HFFc6 (cell line): ENCODE measurements at regions not wholly inside any gene's neighbourhood (a gene's known extent, or its start where the extent isn't known, plus 50 kb on each side); places are given as distances from the start of the nearest gene placed in this dataset.
A peak's percentile ranks its signal among the peaks of the same experiment; 100 is the strongest.

Source experiments
- DNase-seq: peaks from one replicate; pipeline ENCODE4 v3.0.0-alpha.2; 2018
- H3K27ac Mint-ChIP-seq: 2 replicates; pipeline ENCODE4 v1.8.0; 2020; ENCODE audit warnings: mild to moderate bottlenecking, mixed read lengths
- H3K27me3 Mint-ChIP-seq: 2 replicates; pipeline ENCODE4 v1.8.0; 2021; ENCODE audit warnings: mild to moderate bottlenecking, moderate library complexity, mixed read lengths; ENCODE audit not compliant: insufficient read depth
- H3K36me3 Mint-ChIP-seq: 2 replicates; pipeline ENCODE4 v1.8.0; 2021; ENCODE audit warnings: low read depth, mixed read lengths
- H3K4me1 Mint-ChIP-seq: 2 replicates; pipeline ENCODE4 v1.8.0; 2020; ENCODE audit warnings: low read depth, mixed read lengths
- H3K4me3 Mint-ChIP-seq: 2 replicates; pipeline ENCODE4 v1.8.0; 2020; ENCODE audit warnings: mild to moderate bottlenecking, moderate library complexity, mixed read lengths
- H3K9me3 Mint-ChIP-seq: 2 replicates; pipeline ENCODE4 v1.8.0; 2020; ENCODE audit warnings: mild to moderate bottlenecking, mixed read lengths
- TF ChIP-seq, protein P1 (sequence below): fragments of 200-600 bp; sonication (generic); IDR thresholded peaks from 2 replicates; pipeline ENCODE4 v1.5.0; 2021; ENCODE audit warnings: antibody characterized with exemption, mild to moderate bottlenecking

DNA sequence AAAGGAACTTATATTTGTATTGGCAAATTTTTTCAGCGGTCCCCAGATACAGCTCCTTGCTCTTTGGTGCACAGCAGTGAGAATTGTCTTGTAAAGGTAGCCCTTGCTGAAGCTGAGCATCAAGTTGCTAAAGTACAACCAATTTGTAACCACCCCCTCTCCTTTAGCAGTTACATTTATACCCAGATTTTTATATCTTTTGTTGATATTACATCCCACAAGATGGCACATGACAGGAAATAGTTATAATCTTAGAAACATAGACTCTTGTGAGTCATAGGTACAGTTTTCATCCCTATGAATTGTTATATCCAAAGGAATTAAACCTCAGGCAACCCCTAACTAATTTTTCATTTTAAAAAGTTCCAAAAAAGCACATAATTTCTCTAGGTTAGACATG lies 523.0 kb upstream of the SLITRK1 start:
- Mint-ChIP-seq H3K4me3 (no peak overlapping the region), H3K9me3 (peaks cover 21% of the 10 kb centered on the region), H3K36me3 (peaks cover 52% of the 10 kb centered on the region), H3K27me3 (no peaks in the 10 kb centered on the region), H3K4me1 (peaks cover 64% of the 10 kb centered on the region), H3K27ac (peak overlapping the region; percentile 79)
- TF ChIP-seq, protein P1, sequence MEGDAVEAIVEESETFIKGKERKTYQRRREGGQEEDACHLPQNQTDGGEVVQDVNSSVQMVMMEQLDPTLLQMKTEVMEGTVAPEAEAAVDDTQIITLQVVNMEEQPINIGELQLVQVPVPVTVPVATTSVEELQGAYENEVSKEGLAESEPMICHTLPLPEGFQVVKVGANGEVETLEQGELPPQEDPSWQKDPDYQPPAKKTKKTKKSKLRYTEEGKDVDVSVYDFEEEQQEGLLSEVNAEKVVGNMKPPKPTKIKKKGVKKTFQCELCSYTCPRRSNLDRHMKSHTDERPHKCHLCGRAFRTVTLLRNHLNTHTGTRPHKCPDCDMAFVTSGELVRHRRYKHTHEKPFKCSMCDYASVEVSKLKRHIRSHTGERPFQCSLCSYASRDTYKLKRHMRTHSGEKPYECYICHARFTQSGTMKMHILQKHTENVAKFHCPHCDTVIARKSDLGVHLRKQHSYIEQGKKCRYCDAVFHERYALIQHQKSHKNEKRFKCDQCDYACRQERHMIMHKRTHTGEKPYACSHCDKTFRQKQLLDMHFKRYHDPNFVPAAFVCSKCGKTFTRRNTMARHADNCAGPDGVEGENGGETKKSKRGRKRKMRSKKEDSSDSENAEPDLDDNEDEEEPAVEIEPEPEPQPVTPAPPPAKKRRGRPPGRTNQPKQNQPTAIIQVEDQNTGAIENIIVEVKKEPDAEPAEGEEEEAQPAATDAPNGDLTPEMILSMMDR, result no peak
- DNase-seq, result peak; percentile 60

DNA sequence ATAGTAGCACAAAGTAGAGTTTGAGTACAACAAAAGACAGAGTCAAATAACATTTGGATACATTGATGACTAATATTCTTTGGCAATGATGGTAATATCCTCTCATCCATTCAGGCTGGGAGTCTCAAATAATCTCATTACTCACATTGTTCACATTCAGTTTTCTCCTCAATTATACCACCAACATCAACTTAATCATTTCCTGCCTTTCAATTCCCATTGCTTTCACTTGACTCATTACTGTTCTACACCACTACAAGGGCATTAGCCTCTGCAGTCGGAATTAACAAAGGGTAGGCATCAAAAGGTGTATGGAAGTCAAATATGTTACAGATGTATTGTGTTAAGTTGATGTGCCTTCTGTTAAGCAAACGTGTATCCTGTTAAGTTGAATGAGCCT lies 518.4 kb upstream of the SLITRK1 start:
- Mint-ChIP-seq H3K4me1 (peaks cover 69% of the 10 kb centered on the region), H3K27me3 (no peaks in the 10 kb centered on the region), H3K9me3 (peaks cover 13% of the 10 kb centered on the region), H3K27ac (peak overlapping the region; percentile 50), H3K36me3 (peaks cover 39% of the 10 kb centered on the region), H3K4me3 (peak overlapping the region; percentile 27; the same call in 1 of the 2 replicates)
- DNase-seq, result peak; percentile 91
- TF ChIP-seq, protein P1, result no peak

DNA sequence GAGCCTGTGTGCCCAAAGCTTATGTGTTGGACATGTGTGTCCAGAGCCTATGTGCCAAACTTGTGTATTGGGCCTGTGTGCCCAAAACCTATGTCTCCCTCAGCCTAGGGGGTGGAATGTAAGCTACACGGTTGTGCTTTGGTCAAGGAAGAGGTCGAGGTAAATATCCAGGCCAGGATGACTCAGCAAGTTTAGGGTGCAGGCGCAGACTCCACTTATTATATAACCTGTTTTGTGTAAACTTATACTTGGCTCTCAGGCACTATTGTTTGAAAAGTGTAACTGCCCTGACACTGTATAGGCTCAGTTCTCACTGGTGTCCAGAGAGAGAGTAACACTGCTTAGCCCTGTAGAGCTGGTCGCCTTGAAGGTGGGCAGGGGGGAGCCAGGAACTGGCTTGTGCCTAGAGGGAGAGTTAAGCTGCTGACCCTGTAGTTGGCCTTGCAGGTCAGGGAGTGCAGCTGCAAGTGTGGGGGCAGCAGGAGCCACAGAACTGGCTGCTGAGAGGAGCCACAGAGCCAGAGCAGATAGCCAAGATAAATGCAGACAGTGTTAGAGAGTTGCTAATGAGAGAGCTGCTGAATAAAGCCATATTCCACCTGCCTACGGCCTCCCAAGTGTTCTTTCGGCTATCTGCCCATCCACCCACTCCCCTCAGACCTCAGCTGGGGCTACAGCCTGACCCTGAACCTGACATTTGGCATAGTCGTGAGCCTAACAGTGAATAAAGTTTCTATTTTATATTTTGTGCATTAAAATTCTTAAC lies 517.2 kb upstream of the SLITRK1 start:
- Mint-ChIP-seq H3K4me1 (peaks cover 65% of the 10 kb centered on the region), H3K27ac (peak overlapping the region; percentile 89), H3K36me3 (peaks cover 48% of the 10 kb centered on the region), H3K4me3 (peak overlapping the region; percentile 43; the same call in 1 of the 2 replicates), H3K9me3 (peaks cover 13% of the 10 kb centered on the region), H3K27me3 (no peaks in the 10 kb centered on the region)
- TF ChIP-seq, protein P1, result no peak
- no peak for DNase-seq

DNA sequence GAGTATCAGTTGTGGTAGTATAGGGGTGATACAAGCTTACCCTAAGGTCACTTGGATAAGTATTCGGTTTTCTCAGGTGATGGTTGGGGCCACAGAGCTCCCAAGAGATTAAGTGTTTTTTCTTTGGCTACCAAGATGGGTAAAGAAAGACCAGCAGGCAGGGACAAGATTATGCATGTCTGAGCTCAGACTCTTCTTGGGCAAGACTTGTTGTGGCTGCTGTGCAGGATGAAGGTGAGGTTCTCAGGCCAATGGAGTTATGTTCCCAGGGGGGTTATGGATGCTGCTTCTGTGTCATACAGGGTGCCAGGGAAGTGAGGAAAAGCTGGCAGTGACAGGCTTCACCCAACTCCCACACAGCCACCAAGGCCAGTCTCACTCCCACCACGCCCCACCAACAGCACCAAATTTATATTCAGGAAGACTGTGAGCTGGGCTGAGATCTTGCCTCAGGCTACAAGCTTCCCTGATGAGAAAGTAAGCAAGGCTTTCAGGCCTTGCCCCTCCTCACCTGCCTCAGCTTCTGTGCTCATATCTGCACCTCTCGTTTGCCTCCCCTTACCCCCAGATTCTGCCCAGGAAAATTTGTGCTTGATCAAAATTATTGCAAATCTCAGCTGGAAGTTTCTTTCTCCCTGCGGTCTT lies 511.8 kb upstream of the SLITRK1 start:
- H3K4me1 Mint-ChIP-seq, result peaks cover 53% of the 10 kb centered on the region
- H3K36me3 Mint-ChIP-seq, result peaks cover 54% of the 10 kb centered on the region
- no peaks in the 10 kb centered on the region; the same call in 1 of the 2 replicates for H3K27me3 Mint-ChIP-seq
- H3K27ac Mint-ChIP-seq, result no peak overlapping the region
- TF ChIP-seq, protein P1, result no peak
- H3K9me3 Mint-ChIP-seq, result peaks cover 35% of the 10 kb centered on the region
- no peak for DNase-seq
- no peak overlapping the region for H3K4me3 Mint-ChIP-seq

DNA sequence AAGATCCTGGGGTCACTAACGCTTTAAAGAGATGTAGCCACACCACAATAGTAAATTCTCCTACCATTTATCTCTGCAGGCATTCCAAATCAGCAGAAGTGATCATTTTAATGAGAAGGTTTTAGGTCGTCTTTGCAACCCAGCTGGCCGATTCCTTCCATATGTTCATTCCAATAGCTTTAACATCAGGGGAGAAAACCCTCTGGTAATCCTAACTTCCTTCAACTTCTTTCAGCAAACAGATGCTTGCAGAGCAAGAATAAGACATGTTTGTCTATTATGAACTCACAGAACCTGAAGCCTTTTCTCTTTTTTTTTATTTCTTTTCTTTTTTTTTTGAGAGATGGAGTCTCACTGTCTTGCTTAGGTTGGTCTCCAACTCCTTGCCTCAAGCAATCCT lies 498.6 kb upstream of the SLITRK1 start:
- TF ChIP-seq, protein P1, result no peak
- Mint-ChIP-seq H3K4me3 (peak overlapping the region; percentile 82), H3K27me3 (no peaks in the 10 kb centered on the region), H3K9me3 (peaks cover 21% of the 10 kb centered on the region), H3K27ac (peak overlapping the region; percentile 78), H3K4me1 (peaks cover 62% of the 10 kb centered on the region), H3K36me3 (peaks cover 28% of the 10 kb centered on the region)
- DNase-seq, result no peak
